Neuronal stem cell (in vitro differentiated cells): ENCODE measurements at regions not wholly inside any gene's neighbourhood (a gene's known extent, or its start where the extent isn't known, plus 50 kb on each side); places are given as distances from the start of the nearest gene placed in this dataset.

ENCODE experiments used
- DNase-seq: peaks from one replicate; pipeline ENCODE4 v3.0.0-alpha.2; 2013; ENCODE audit warnings: low spot score
- H2AFZ ChIP-seq: one replicate; pipeline ENCODE4 v1.6.1; 2013; ENCODE audit warnings: mild to moderate bottlenecking, low read length, inconsistent platforms
- H2AK5ac ChIP-seq: 2 replicates; pipeline ENCODE4 v1.6.1; 2013; ENCODE audit warnings: low read depth, mild to moderate bottlenecking, inconsistent platforms, low read length, moderate library complexity, mixed read lengths
- H2BK120ac ChIP-seq: 2 replicates; pipeline ENCODE4 v1.6.1; 2013; ENCODE audit warnings: low read depth, mild to moderate bottlenecking, inconsistent platforms, low read length, moderate library complexity, mixed read lengths
- H2BK12ac ChIP-seq: one replicate; pipeline ENCODE4 v1.6.1; 2013; ENCODE audit warnings: low read length, inconsistent platforms
- H2BK15ac ChIP-seq: 2 replicates; pipeline ENCODE4 v1.6.1; 2013; ENCODE audit warnings: mild to moderate bottlenecking, low read length, inconsistent platforms, mixed read lengths
- H2BK5ac ChIP-seq: one replicate; pipeline ENCODE4 v1.6.1; 2013; ENCODE audit warnings: inconsistent platforms, mild to moderate bottlenecking, low read length, moderate library complexity
- H3K14ac ChIP-seq: one replicate; pipeline ENCODE4 v1.6.1; 2013; ENCODE audit warnings: low read length, inconsistent platforms
- H3K18ac ChIP-seq: 2 replicates; pipeline ENCODE4 v1.6.1; 2013; ENCODE audit warnings: low read length, inconsistent platforms
- H3K23ac ChIP-seq: 2 replicates; pipeline ENCODE4 v1.6.1; 2013; ENCODE audit warnings: low read depth, mild to moderate bottlenecking, mixed read lengths, low read length, inconsistent platforms; ENCODE audit not compliant: poor library complexity
- H3K27ac ChIP-seq: replicated peaks from 3 replicates; pipeline ENCODE4 v1.5.1; 2013; ENCODE audit warnings: low read length, inconsistent platforms
- H3K27me3 ChIP-seq, 3 experiments: 2 replicates each; pipeline ENCODE4 v1.6.1; 2013; ENCODE audit warnings: low read length in 3 of 3, mild to moderate bottlenecking in 2 of 3, inconsistent platforms in 1 of 3, low read depth in 1 of 3, mixed read lengths in 1 of 3, moderate library complexity in 1 of 3; ENCODE audit not compliant: control insufficient read depth in 3 of 3, insufficient read depth in 3 of 3
- H3K36me3 ChIP-seq, 2 donors: replicated peaks in 1 of 2; 2 replicates each; pipeline ENCODE4 v1.6.1; 2013; ENCODE audit warnings: low read length in 2 of 2; ENCODE audit not compliant: control insufficient read depth in 2 of 2, insufficient read depth in 2 of 2
- H3K4ac ChIP-seq: 2 replicates; pipeline ENCODE4 v1.6.1; 2013; ENCODE audit warnings: inconsistent platforms, mild to moderate bottlenecking, low read length, moderate library complexity
- H3K4me1 ChIP-seq, 2 donors: 1 replicate in 1 of 2; 2 replicates in 1 of 2; pipeline ENCODE4 v1.6.1; 2013; ENCODE audit warnings: low read length in 2 of 2, low read depth in 1 of 2; ENCODE audit not compliant: control insufficient read depth in 2 of 2, insufficient read depth in 1 of 2
- H3K4me2 ChIP-seq: one replicate; pipeline ENCODE4 v1.6.1; 2013; ENCODE audit warnings: mild to moderate bottlenecking, low read length, inconsistent platforms; ENCODE audit not compliant: insufficient read depth, poor library complexity, severe bottlenecking
- H3K4me3 ChIP-seq, 2 donors: 2 replicates each; pipeline ENCODE4 v1.5.1; 2013; ENCODE audit warnings: low read length in 2 of 2, mild to moderate bottlenecking in 2 of 2, inconsistent platforms in 1 of 2, moderate library complexity in 1 of 2
- H3K79me1 ChIP-seq: one replicate; pipeline ENCODE4 v1.6.1; 2013; ENCODE audit warnings: low read depth, mild to moderate bottlenecking, inconsistent platforms, low read length, moderate library complexity
- H3K9ac ChIP-seq: one replicate; pipeline ENCODE4 v1.6.1; 2013; ENCODE audit warnings: mild to moderate bottlenecking, low read depth, low read length, inconsistent platforms; ENCODE audit not compliant: poor library complexity
- H3K9me3 ChIP-seq, 2 donors: replicated peaks in 1 of 2; 2 replicates each; pipeline versions ENCODE3 to v1.6.1; 2013; ENCODE audit warnings: low read length in 2 of 2, mild to moderate bottlenecking in 2 of 2, inconsistent platforms in 1 of 2, low read depth in 1 of 2, mixed read lengths in 1 of 2, moderate library complexity in 1 of 2; ENCODE audit not compliant: control insufficient read depth in 2 of 2, insufficient read depth in 1 of 2
- H4K8ac ChIP-seq: one replicate; pipeline ENCODE4 v1.6.1; 2013; ENCODE audit warnings: low read depth, mild to moderate bottlenecking, inconsistent platforms, low read length, moderate library complexity
- H4K91ac ChIP-seq: one replicate; pipeline ENCODE4 v1.6.1; 2013; ENCODE audit warnings: low read length, low read depth, mild to moderate bottlenecking, inconsistent platforms; ENCODE audit not compliant: poor library complexity
- WGBS, 2 donors: extraction: QIAGEN DNeasy Blood & Tissue Kit; methylation state at CpG; one replicate each; pipeline ENCODE4 v1.1.7; 2013; ENCODE audit warnings: missing lambda C conversion rate in 2 of 2, mixed read lengths in 1 of 2; ENCODE audit not compliant: insufficient read length in 2 of 2, insufficient replicate concordance in 1 of 2; ENCODE audit errors: extremely low coverage in 2 of 2; 5-methylcytosine and 5-hydroxymethylcytosine counted together

- Histone ChIP-seq H3K36me3 (no peaks in the 10 kb centered on the region), H2BK5ac (no peak overlapping the region), H3K4me2 (no peak overlapping the region), H4K91ac (no peak overlapping the region), H3K27ac (no peak overlapping the region), H2BK120ac (no peak overlapping the region), H3K79me1 (no peaks in the 10 kb centered on the region), H3K4ac (no peak overlapping the region), H2AFZ (no peak overlapping the region), H3K4me1 (peaks cover 0 to 5% of the 10 kb centered on the region in 2 donors), H3K9ac (no peak overlapping the region), H4K8ac (no peak overlapping the region), H2BK15ac (no peak overlapping the region), H3K27me3 (peaks cover 0 to 5% (median 0%) of the 10 kb centered on the region in 3 experiments), H3K4me3 (no peak overlapping the region), H2BK12ac (no peak overlapping the region), H3K18ac (peak overlapping the region; percentile 13), H3K14ac (peak overlapping the region; percentile 31), H2AK5ac (peak overlapping the region; percentile 32), H3K23ac (no peak overlapping the region), H3K9me3 (no peaks in the 10 kb centered on the region)
- DNase-seq, result no peak
- no CpG with 5 or more reads among the region's 3 CpGs for WGBS, 2 donors
Observed at GRCh38 chr2:126785236-126785635, 113.5 kb upstream of the TEX51 start.

- no peak overlapping the region for H3K27ac ChIP-seq
- no peak overlapping the region for H2AK5ac ChIP-seq
- no peak overlapping the region for H3K4me3 ChIP-seq
- H3K27me3 ChIP-seq, result no peaks in the 10 kb centered on the region
- no peak overlapping the region for H2BK12ac ChIP-seq
- no peak overlapping the region for H3K23ac ChIP-seq
- peaks cover 0 to 5% of the 10 kb centered on the region in 2 donors for H3K4me1 ChIP-seq
- no CpG with 5 or more reads among the region's 2 CpGs for WGBS, 2 donors
- no peak overlapping the region for H3K14ac ChIP-seq
- H3K79me1 ChIP-seq, result no peaks in the 10 kb centered on the region
- no peaks in the 10 kb centered on the region for H3K9me3 ChIP-seq
- no peak overlapping the region for H3K4me2 ChIP-seq
- H3K4ac ChIP-seq, result no peak overlapping the region
- no peak overlapping the region for H3K18ac ChIP-seq
- no peak overlapping the region for H2AFZ ChIP-seq
- H2BK15ac ChIP-seq, result no peak overlapping the region
- H3K9ac ChIP-seq, result no peak overlapping the region
- H3K36me3 ChIP-seq, result no peaks in the 10 kb centered on the region
- H4K8ac ChIP-seq, result no peak overlapping the region
- DNase-seq, result no peak
- H2BK120ac ChIP-seq, result no peak overlapping the region
- H4K91ac ChIP-seq, result no peak overlapping the region
- no peak overlapping the region for H2BK5ac ChIP-seq
Observed at GRCh38 chr2:126785862-126786261, 112.8 kb upstream of the TEX51 start.

GRCh38 chr2:126786765-126787164 is 111.9 kb upstream of the TEX51 start:
- Histone ChIP-seq H3K23ac (no peak overlapping the region), H2BK12ac (no peak overlapping the region), H2AK5ac (no peak overlapping the region), H4K8ac (peak overlapping the region; percentile 45), H2BK5ac (no peak overlapping the region), H3K14ac (no peak overlapping the region), H3K27me3 (no peaks in the 10 kb centered on the region), H3K79me1 (no peaks in the 10 kb centered on the region), H3K4me2 (no peak overlapping the region), H3K9ac (no peak overlapping the region), H3K4ac (no peak overlapping the region), H2AFZ (no peak overlapping the region), H3K18ac (no peak overlapping the region), H4K91ac (no peak overlapping the region), H3K4me1 (peaks cover 0 to 5% of the 10 kb centered on the region in 2 donors), H2BK15ac (no peak overlapping the region), H3K9me3 (no peaks in the 10 kb centered on the region), H2BK120ac (no peak overlapping the region), H3K4me3 (no peak overlapping the region), H3K27ac (no peak overlapping the region), H3K36me3 (no peaks in the 10 kb centered on the region)
- no peak for DNase-seq
- WGBS, 2 donors, result no CpG with 5 or more reads among the region's 4 CpGs

GRCh38 chr2:126787289-126787688 is 111.4 kb upstream of the TEX51 start:
- H4K8ac ChIP-seq, result peak overlapping the region; percentile 45
- no CpG with 5 or more reads among the region's 4 CpGs for WGBS, 2 donors
- no peak overlapping the region for H3K23ac ChIP-seq
- H2BK120ac ChIP-seq, result no peak overlapping the region
- no peak overlapping the region for H2AFZ ChIP-seq
- no peak overlapping the region for H3K4me3 ChIP-seq
- no peak overlapping the region for H3K4me2 ChIP-seq
- H4K91ac ChIP-seq, result no peak overlapping the region
- no peak overlapping the region for H2BK15ac ChIP-seq
- no peak overlapping the region for H3K14ac ChIP-seq
- no peak overlapping the region for H2BK5ac ChIP-seq
- no peak overlapping the region for H3K27ac ChIP-seq
- no peak for DNase-seq
- H3K9me3 ChIP-seq, result no peaks in the 10 kb centered on the region
- H3K36me3 ChIP-seq, result no peaks in the 10 kb centered on the region
- no peaks in the 10 kb centered on the region for H3K27me3 ChIP-seq
- H2BK12ac ChIP-seq, result no peak overlapping the region
- peak overlapping the region; percentile 16 for H3K18ac ChIP-seq
- no peak overlapping the region for H3K4ac ChIP-seq
- H3K9ac ChIP-seq, result no peak overlapping the region
- H2AK5ac ChIP-seq, result peak overlapping the region; percentile 54
- peaks cover 0 to 5% of the 10 kb centered on the region in 2 donors for H3K4me1 ChIP-seq
- no peaks in the 10 kb centered on the region for H3K79me1 ChIP-seq
